ENCODE measurements at regions not wholly inside any gene's neighbourhood (a gene's known extent, or its start where the extent isn't known, plus 50 kb on each side); places are given as distances from the start of the nearest gene placed in this dataset.

DNA sequence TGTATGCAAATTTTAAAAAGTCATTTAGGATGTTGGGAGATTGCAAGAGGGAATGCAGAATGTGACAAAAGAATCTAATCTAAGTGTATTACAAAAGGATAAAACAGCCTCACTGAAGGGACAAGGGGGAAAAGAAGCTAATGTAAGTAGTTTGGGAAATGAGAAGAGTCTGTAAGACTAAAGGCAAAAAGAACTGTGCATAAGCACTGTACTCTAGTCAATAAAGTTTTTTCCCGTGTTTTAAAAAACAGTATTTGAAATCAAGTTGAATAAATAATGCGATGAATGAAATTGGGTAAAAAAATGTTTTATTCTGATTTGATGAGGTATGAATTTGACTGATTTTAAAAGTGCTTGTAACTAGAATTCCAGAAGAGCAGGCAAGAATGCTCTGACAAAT, 149.8 kb downstream of the VEGFA start:
- Mint-ChIP-seq H3K27me3 (peaks cover 16% of the 10 kb centered on the region), H3K4me1 (peaks cover 14% of the 10 kb centered on the region), H3K9me3 (ENCODE audit: insufficient read depth) (no peaks in the 10 kb centered on the region), H3K4me3 (no peak overlapping the region), H3K27ac (no peak overlapping the region)
- CTCF ChIA-PET, result no interaction called here
- Histone ChIP-seq H3K9ac (ENCODE audit: low read length) (no peak overlapping the region), H3K9me3 (ENCODE audit: control extremely low read depth in 1 of 3, control insufficient read depth in 2 of 3, insufficient read depth in 1 of 3, low read length in 2 of 3) (no peaks in the 10 kb centered on the region), H3K4me3 (ENCODE audit: control extremely low read depth in 1 of 5, extremely low read depth in 1 of 5, insufficient read depth in 1 of 5, low read depth in 2 of 5, low read length in 4 of 5) (no peak overlapping the region), H4K20me1 (ENCODE audit: control insufficient read depth, insufficient read depth, low read length, poor library complexity, severe bottlenecking) (no peaks in the 10 kb centered on the region), H3K4me2 (replicated peaks; ENCODE audit: low read depth, low read length, poor library complexity, severe bottlenecking) (no peak overlapping the region), H3K79me2 (ENCODE audit: control insufficient read depth, insufficient read depth, low read length) (no peaks in the 10 kb centered on the region), H3K36me3 (replicated peaks in 1 of 2; ENCODE audit: control extremely low read depth in 1 of 2, control insufficient read depth in 1 of 2, extremely low read depth in 1 of 2, insufficient read depth in 2 of 2, low read length in 1 of 2) (no peaks in the 10 kb centered on the region), H2AFZ (ENCODE audit: insufficient read depth, low read depth, low read length, poor library complexity, severe bottlenecking) (no peak overlapping the region), H3K4me1 (ENCODE audit: control insufficient read depth in 2 of 2, insufficient read depth in 2 of 2, low read length in 2 of 2) (peaks cover 10 to 15% of the 10 kb centered on the region in 2 donors), H3K27me3 (replicated peaks in 1 of 4; ENCODE audit: control extremely low read depth in 1 of 4, control insufficient read depth in 3 of 4, insufficient read depth in 4 of 4, low read length in 3 of 4) (no peaks in the 10 kb centered on the region), H3K27ac (ENCODE audit: low read length in 2 of 2) (no peak overlapping the region)
- WGBS (ENCODE audit: insufficient coverage), result 100% methylated on average over 2 of the region's 2 CpGs
- no peak for ATAC-seq (ENCODE audit: low read depth)
- DNase-seq, result no peak
- intact Hi-C loops (cut with micrococcal nuclease), result no loop called here
- TF ChIP-seq, protein P1, sequence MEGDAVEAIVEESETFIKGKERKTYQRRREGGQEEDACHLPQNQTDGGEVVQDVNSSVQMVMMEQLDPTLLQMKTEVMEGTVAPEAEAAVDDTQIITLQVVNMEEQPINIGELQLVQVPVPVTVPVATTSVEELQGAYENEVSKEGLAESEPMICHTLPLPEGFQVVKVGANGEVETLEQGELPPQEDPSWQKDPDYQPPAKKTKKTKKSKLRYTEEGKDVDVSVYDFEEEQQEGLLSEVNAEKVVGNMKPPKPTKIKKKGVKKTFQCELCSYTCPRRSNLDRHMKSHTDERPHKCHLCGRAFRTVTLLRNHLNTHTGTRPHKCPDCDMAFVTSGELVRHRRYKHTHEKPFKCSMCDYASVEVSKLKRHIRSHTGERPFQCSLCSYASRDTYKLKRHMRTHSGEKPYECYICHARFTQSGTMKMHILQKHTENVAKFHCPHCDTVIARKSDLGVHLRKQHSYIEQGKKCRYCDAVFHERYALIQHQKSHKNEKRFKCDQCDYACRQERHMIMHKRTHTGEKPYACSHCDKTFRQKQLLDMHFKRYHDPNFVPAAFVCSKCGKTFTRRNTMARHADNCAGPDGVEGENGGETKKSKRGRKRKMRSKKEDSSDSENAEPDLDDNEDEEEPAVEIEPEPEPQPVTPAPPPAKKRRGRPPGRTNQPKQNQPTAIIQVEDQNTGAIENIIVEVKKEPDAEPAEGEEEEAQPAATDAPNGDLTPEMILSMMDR (IDR thresholded peaks at IDR 0.05), result no peak
- no peak for TF ChIP-seq EZH2 (IDR thresholded peaks at IDR 0.05; ENCODE audit: borderline replicate concordance, insufficient read depth, low read depth, low read length, poor library complexity, severe bottlenecking)
- POLR2A ChIA-PET, result no interaction called here

- no peak overlapping the region for H3K9ac ChIP-seq (ENCODE audit: low read length)
- H2AFZ ChIP-seq (ENCODE audit: insufficient read depth, low read depth, low read length, poor library complexity, severe bottlenecking), result no peak overlapping the region
- Mint-ChIP-seq H3K4me3 (no peak overlapping the region), H3K9me3 (ENCODE audit: insufficient read depth) (no peaks in the 10 kb centered on the region), H3K4me1 (peaks cover under 1% of the 10 kb centered on the region), H3K27me3 (peaks cover 16% of the 10 kb centered on the region), H3K27ac (no peak overlapping the region)
- TF ChIP-seq, protein P1 (IDR thresholded peaks at IDR 0.05), result no peak
- TF ChIP-seq EZH2 (IDR thresholded peaks at IDR 0.05; ENCODE audit: borderline replicate concordance, insufficient read depth, low read depth, low read length, poor library complexity, severe bottlenecking), result no peak
- 94% methylated on average over 5 of the region's 6 CpGs for WGBS (ENCODE audit: insufficient coverage)
- no peak overlapping the region for H3K4me2 ChIP-seq (replicated peaks; ENCODE audit: low read depth, low read length, poor library complexity, severe bottlenecking)
- H3K36me3 ChIP-seq (replicated peaks in 1 of 2; ENCODE audit: control extremely low read depth in 1 of 2, control insufficient read depth in 1 of 2, extremely low read depth in 1 of 2, insufficient read depth in 2 of 2, low read length in 1 of 2), result no peaks in the 10 kb centered on the region
- H3K79me2 ChIP-seq (ENCODE audit: control insufficient read depth, insufficient read depth, low read length), result no peaks in the 10 kb centered on the region
- H3K4me1 ChIP-seq (ENCODE audit: control insufficient read depth in 2 of 2, insufficient read depth in 2 of 2, low read length in 2 of 2), result no peaks in the 10 kb centered on the region
- H4K20me1 ChIP-seq (ENCODE audit: control insufficient read depth, insufficient read depth, low read length, poor library complexity, severe bottlenecking), result no peaks in the 10 kb centered on the region
- H3K27ac ChIP-seq (ENCODE audit: low read length in 2 of 2), result no peak overlapping the region
- H3K9me3 ChIP-seq (ENCODE audit: control extremely low read depth in 1 of 3, control insufficient read depth in 2 of 3, insufficient read depth in 1 of 3, low read length in 2 of 3), result no peaks in the 10 kb centered on the region
- ATAC-seq (ENCODE audit: low read depth) (no peak), DNase-seq (no peak)
- intact Hi-C loops (cut with micrococcal nuclease), result no loop called here
- no peaks in the 10 kb centered on the region for H3K27me3 ChIP-seq (replicated peaks in 1 of 4; ENCODE audit: control extremely low read depth in 1 of 4, control insufficient read depth in 3 of 4, insufficient read depth in 4 of 4, low read length in 3 of 4)
- CTCF ChIA-PET, result no interaction called here
- H3K4me3 ChIP-seq (ENCODE audit: control extremely low read depth in 1 of 5, extremely low read depth in 1 of 5, insufficient read depth in 1 of 5, low read depth in 2 of 5, low read length in 4 of 5), result no peak overlapping the region
- POLR2A ChIA-PET, result no interaction called here
Measured at GRCh38 chr6:43917878-43918382, 147.9 kb downstream of the VEGFA start.

All from B cell (primary cell).